Fibroblast of upper back skin (primary cell): ENCODE measurements at regions not wholly inside any gene's neighbourhood (a gene's known extent, or its start where the extent isn't known, plus 50 kb on each side); places are given as distances from the start of the nearest gene placed in this dataset.
A peak's percentile ranks its signal among the peaks of the same experiment; 100 is the strongest.
"Not testable (repeated sequence)": the region's sequence is repeated elsewhere in the genome, so short reads cannot be mapped to it uniquely, and the experiment has no call there.

ENCODE experiments used
- DNase-seq: peaks from one replicate; pipeline ENCODE4 v3.0.0-alpha.2; 2013

DNA sequence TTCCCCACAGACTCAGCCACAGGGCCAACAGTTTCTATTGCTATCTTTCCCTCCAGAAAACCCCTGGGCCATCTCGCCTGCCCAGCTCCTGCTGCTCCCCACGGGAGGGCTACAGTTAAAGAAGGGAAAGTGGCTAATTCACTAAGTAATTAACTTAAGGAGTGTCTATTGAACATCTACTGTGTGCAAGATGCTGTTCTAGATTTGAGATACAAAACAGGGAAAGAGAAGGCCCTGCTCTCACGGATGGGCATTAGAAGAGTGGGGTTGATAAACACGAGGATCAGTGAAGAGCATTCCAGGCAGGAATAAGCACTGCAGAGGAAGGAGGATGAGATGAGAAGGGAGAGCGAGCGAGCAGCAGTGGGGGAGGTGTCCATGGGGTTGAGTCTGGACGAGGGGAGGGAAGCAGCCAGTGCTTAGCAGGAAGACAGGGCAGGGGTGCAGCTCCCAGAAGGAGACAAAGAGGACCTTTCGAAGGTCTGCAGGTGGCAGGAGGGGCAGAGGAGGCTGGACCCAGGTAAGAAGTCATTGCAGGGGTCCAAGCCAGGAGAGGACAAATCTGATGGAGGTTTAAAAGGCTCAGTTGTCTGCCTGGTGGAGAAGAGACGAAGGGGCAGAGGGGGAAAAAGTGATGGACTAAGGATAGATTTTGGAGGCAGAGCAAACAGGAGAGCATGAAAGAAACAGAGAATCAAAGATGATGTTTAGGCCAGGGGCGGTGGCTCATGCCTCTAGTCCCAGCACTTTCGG, 64.7 kb downstream of the KLF15 start:
- DNase-seq: no peak

GRCh38 chr3:126291537-126291936, 65.7 kb downstream of the KLF15 start:
- DNase-seq: no peak

DNA sequence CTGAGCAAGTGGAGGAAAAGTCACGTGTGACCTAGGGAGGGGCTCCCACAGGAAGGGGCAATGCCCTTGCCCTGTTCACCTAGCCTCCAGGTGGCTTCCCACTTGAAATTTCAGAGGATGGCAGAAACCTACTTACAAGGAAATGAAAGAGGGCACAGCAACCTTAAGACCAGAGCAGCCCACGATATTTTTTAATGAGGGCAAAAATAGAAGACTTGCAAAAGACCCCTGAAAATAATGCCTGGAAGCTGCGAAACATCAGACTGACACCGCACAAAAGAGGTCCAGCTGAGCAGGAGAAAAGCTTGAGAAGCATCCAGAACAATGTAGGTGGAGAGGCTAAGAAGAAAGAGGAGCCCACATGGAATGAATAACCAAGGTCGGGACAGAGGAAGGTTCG, 66.1 kb downstream of the KLF15 start:
- DNase-seq: no peak

DNA sequence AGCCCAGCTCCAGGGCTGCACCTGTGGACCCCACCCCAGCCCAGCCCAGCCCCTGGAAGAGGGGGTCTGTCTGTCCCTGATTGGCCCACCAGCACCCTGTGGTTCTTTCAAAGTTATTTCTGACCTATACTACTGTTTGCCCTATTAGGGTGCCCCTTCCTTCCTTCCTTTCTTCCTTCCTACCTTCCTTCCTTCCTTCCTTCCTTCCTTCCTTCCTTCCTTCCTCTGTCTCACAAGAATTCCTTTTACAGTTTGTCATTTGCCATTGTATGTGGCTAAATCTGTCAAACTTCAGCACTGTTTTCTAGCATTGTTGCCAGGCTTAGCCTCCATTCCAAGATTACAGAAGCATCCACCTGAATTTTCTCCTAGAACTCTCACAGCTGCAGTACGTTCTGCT, 66.9 kb downstream of the KLF15 start:
- no peak for DNase-seq

GRCh38 chr3:126289096-126289495, 68.1 kb downstream of the KLF15 start:
- DNase-seq: no peak

- DNase-seq: no peak
Measured at GRCh38 chr3:126288314-126288713, 68.9 kb downstream of the KLF15 start.

- DNase-seq: peak; percentile 48
Measured at GRCh38 chr3:126287536-126288241, 69.5 kb downstream of the KLF15 start.

GRCh38 chr3:126287171-126287535, 70.1 kb downstream of the KLF15 start:
- no peak for DNase-seq

DNA sequence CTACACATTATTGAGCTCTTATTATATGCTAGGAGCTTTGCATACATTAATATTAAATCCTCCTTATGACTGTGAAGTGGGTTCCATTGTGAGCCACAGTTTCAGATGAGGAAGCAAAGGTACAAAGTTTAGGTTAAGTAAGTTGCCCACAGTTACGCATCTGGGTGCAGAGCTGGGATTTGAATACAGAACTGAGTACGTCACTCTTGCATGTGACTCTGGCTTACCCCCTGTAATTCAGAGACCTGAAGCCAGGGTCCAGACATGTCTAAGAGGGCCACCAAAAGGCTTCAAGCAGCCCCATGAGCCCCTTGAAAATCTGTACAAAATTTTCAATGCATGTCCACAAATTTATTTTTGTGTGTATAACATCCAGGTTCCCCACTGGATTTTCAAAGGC, 71.8 kb downstream of the KLF15 start:
- DNase-seq: no peak

DNA sequence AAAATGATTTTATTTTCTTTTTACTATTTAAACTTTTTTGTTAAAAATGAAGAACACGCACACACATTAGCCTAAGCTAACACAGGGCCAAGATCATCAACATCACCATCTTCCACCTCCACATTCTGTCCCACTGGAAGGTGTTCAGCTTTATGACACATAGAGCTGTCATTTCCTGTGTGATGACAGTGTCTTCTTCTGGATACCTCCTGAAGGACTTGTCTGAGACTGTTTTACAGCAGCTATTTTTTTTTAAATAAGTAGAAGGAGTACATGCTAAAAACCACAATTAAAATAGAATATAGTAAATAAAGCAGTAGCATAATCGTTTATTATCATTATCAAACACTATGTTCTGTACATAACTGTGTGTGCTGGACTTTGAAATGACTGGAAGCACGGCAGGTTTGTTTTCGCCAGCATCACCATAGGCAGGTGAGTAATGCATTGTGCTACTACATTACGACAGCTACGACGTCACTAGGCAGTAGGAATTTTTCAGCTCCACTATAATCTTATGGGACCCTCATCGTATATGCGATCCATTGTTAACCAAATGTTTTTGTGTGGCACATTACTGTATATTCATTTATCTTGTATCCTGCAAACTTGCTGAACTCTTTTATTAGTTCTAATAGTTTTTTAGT, 72.8 kb downstream of the KLF15 start:
- DNase-seq: peak; percentile 34

- not testable (repeated sequence) for DNase-seq
Measured at GRCh38 chr3:126283651-126284050, 73.6 kb downstream of the KLF15 start.

DNA sequence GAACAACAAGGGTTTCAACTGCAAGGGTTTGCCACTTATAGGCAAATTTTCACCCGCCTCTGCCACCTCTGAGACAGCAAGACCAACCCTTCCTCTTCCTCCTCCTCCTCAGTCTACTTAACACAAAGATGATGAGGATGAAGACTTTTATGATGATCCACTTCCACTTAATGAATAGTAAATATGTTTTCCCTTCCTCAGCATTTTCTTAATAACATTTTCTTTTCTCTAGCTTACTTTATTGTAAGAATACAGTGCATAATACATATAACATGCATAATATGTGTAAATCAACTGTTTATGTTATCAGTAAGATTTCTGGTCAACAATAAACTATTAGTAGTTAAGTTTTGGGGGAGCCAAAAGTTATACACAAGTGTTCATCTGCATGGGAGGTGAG, 77.4 kb downstream of the KLF15 start:
- DNase-seq: no peak

DNA sequence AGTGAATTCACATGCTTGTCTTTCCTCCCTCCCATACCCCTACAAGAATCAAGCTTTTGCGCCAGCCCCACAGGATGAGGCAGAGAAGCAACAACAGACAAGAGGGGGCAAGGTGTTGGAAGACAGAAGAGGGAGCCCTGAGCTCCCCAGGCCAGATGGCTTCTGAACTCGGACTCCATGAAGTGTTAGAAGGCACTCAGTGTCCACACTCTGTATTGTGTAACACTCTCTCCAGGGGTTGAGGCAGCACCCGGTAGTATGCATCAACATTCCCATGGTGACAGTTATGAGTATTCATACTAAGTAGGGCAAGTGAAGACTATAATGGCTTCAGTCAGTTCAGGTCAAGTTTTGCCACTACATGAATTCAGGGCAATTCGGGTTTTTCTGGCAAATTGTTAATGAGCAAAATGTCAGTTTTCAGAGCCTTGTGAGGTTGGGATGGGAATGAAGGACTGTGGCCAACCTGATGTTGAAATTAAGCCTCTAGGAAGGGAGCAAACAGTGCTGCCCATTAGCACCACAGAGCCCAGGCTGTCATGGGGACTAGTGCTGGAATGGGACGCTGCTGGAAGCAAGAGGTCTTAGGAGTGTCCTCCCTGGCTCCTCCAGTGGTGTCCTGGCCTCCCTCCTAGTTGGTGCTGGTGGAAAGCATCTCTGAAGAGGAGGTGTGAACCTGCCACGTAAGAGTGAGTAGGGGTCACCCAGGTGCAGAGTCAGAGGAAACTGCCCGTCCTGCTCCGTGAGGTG, 79.4 kb downstream of the KLF15 start:
- no peak for DNase-seq

GRCh38 chr3:126275620-126275904, 81.6 kb downstream of the KLF15 start:
- no peak for DNase-seq

DNA sequence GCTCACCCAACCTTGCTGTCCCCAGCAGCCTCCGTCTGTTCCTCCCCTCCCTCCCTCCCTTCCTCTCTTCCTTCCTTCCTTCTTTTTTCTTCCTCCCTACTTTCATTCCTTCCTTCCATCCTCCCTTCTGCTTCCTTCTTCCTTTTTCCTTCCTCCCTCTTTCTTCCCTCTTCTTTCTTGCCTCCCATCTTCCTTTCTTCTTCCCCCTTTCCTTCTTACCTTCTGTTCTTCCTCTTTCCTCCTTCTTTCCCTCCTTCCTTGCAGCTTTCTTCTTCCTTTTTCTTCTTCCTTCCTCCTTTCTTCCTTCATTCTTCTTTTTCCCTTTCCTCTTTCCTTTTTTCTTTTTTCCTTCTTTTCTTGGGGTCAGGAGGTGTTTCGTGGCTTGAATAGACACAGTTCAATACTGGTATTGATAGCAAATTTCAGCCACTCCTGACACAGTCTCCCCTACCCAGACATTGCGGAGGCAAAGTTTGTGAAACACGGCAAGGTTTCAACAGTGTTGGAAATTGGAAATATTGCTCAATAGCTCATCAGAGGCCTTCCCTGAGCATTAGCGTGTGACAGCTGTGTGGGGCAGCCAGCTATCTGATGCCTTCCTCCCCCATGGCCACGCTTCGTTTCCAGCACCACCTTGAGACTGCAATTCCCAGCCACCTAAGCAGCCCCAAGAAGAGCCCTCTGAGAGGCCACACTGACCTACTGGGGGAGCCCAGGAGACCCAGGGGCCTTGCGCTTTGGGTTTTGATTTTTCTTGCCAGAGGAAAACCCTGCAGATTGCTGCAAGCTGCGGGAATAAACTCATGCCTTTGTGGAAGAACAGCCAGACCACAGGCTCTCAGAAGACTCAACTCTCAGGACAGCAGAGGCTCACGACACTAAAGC, 82.2 kb downstream of the KLF15 start:
- no peak for DNase-seq

GRCh38 chr3:126270145-126270811, 86.9 kb downstream of the KLF15 start:
- no peak for DNase-seq

DNA sequence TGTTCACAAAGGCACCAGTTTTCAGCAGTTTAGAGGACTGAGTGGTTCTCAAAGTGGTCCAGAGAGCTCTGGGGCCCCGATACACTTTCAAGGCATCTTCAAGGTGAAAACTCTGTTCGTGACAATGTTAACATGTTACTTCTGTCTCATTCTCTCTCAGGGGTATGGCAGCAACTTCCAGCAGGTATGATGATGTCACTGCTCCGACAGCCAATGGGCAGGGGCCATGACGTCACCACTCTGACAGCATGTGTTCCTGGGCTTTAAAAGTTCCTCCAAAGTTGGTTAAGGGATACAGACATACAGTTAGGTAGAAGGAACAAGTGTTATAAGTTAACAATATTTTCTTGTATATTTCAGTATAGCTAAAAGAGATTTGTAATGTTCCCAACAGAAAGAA, 87.9 kb downstream of the KLF15 start:
- no peak for DNase-seq

GRCh38 chr3:126268866-126269265, 88.3 kb downstream of the KLF15 start:
- DNase-seq: no peak

- DNase-seq: no peak
Measured at GRCh38 chr3:126267976-126268615, 87.7 kb upstream of the ALDH1L1 start.

DNA sequence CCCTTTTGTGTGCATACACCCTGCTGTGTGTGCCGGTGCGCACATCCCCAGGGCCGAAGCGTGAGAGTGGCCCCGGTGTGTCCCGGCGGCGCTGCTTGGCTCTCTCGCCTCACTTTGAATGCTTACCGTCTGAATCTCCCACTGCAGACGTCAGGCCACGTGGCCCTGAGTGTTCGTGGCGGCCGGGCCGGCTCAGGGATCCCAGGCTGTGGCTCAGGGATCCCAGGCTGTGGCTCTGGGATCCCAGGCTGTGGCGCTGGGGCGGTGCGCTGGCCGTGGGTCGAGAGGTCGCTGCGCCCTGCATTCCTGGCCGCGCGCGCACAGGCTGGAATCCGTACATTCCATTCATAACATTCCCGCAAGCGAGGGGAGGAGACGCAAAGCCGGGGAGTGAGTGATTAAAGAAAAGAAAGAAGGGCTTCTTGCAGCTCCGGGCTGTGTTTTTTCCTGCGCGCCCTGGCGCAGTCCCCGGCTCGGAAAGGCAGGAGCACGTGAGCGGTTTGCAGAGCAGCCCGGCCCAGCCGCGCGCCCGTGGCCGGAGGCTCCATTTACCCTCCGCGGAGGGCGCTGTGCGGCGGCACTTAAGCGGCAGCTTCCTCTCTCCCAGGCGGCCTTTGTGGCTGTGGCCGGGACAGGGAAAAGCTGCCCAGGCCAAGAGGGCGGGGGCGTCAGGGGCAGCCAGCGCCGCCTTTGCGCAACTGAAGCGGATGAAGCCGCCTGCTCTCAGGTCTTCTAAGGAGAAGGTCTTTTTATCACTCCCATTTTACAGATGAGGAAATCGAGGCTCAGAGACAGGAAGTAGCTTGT, 87.0 kb upstream of the ALDH1L1 start:
- DNase-seq: peak; percentile 93

DNA sequence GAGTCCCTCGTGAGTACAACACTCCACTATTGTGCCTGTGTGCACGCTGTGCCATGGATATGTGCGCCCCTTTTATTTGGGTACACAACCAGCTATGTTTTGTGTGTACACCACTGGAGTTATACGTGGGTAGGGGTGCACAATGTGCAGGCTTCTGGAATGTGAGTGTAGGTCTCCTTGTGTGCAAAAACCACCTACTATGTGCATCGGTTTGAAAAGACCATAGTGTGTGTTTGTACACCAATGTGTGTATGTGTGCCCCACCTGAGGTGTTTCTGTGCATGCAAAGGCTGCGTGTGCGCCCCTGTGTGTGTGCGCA, 86.4 kb upstream of the ALDH1L1 start:
- DNase-seq: no peak
